GM19023 (cell line): ENCODE measurements at regions not wholly inside any gene's neighbourhood (a gene's known extent, or its start where the extent isn't known, plus 50 kb on each side); places are given as distances from the start of the nearest gene placed in this dataset.
"Not testable (repeated sequence)": the region's sequence is repeated elsewhere in the genome, so short reads cannot be mapped to it uniquely, and the experiment has no call there.

ENCODE experiments used
- ATAC-seq: cut with Tn5 transposase; IDR thresholded peaks from one replicate; pipeline ENCODE4 v1.9.1; 2021; ENCODE audit warnings: mild to moderate bottlenecking, moderate library complexity; ENCODE audit not compliant: unreplicated experiment

GRCh38 chr12:105454688-105455087 lies 124.2 kb downstream of the C12orf75 start:
- ATAC-seq = no peak

GRCh38 chr12:105455261-105455660 lies 124.8 kb downstream of the C12orf75 start:
- ATAC-seq = no peak

GRCh38 chr12:105457026-105457425 lies 126.5 kb downstream of the C12orf75 start:
- ATAC-seq = no peak

GRCh38 chr12:105459760-105460330 lies 129.4 kb downstream of the C12orf75 start:
- no peak for ATAC-seq

- ATAC-seq = no peak
Measured at GRCh38 chr12:105461271-105461943, 130.9 kb downstream of the C12orf75 start.

GRCh38 chr12:105461944-105462762 lies 131.7 kb downstream of the C12orf75 start:
- ATAC-seq = no peak

- no peak for ATAC-seq
Measured at GRCh38 chr12:105462831-105463230, 132.3 kb downstream of the C12orf75 start.

- no peak for ATAC-seq
Measured at GRCh38 chr12:105464406-105464805, 133.9 kb downstream of the C12orf75 start.

- no peak for ATAC-seq
Measured at GRCh38 chr12:105466231-105466900, 135.9 kb downstream of the C12orf75 start.

- ATAC-seq = no peak
Measured at GRCh38 chr12:105466901-105467598, 136.6 kb downstream of the C12orf75 start.

- ATAC-seq = no peak
Measured at GRCh38 chr12:105467710-105468366, 137.3 kb downstream of the C12orf75 start.

GRCh38 chr12:105468464-105468863 lies 138.0 kb downstream of the C12orf75 start:
- no peak for ATAC-seq

GRCh38 chr12:105469211-105469610 lies 138.7 kb downstream of the C12orf75 start:
- no peak for ATAC-seq

GRCh38 chr12:105469701-105470100 lies 139.2 kb downstream of the C12orf75 start:
- ATAC-seq = no peak

GRCh38 chr12:105470102-105470501 lies 139.6 kb downstream of the C12orf75 start:
- no peak for ATAC-seq

- no peak for ATAC-seq
Measured at GRCh38 chr12:105470601-105471000, 140.1 kb downstream of the C12orf75 start.

- ATAC-seq = no peak
Measured at GRCh38 chr12:105474672-105475071, 144.2 kb downstream of the C12orf75 start.

- ATAC-seq = no peak
Measured at GRCh38 chr12:105476616-105477015, 146.1 kb downstream of the C12orf75 start.

- ATAC-seq = no peak
Measured at GRCh38 chr12:105477873-105478272, 147.4 kb downstream of the C12orf75 start.

- ATAC-seq = not testable (repeated sequence)
Measured at GRCh38 chr12:105478788-105479187, 148.3 kb downstream of the C12orf75 start.
